ENCODE measurements at regions not wholly inside any gene's neighbourhood (a gene's known extent, or its start where the extent isn't known, plus 50 kb on each side); places are given as distances from the start of the nearest gene placed in this dataset.

DNA sequence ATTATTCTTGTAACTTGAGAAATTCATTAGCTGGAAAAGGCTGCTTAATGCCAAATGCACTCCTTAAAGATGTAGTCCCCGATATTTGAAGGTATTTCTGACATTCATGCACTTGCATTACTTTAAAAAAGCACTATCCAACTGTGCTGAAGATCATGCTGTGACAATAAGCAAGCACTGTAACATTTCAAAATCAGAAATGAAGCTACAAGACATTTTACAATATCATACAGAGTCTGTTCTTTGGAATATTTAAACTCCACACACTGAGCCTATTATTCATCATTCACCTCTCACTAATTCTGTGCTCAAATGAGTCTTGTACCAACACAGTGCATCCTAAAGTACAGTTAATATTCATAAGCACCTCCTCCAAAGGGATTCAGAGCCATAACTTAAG, 413.2 kb downstream of the CETN3 start:
- TF ChIP-seq CHD1 (IDR thresholded peaks at IDR 0.05; ENCODE audit: low read depth, low read length) (no peak), POLR2A (IDR thresholded peaks at IDR 0.05; ENCODE audit: low read depth, low read length) (no peak), CEBPB (IDR thresholded peaks at IDR 0.05; ENCODE audit: low read depth, low read length) (no peak), MXI1 (IDR thresholded peaks at IDR 0.05; ENCODE audit: borderline replicate concordance, low read depth, low read length) (no peak), RAD21 (IDR thresholded peaks at IDR 0.05; ENCODE audit: low read length) (no peak), RCOR1 (IDR thresholded peaks at IDR 0.05; ENCODE audit: insufficient replicate concordance, low read length) (no peak), MAFK (IDR thresholded peaks at IDR 0.05; ENCODE audit: low read depth, low read length) (no peak), MAZ (IDR thresholded peaks at IDR 0.05; ENCODE audit: borderline replicate concordance, low read depth, low read length) (no peak), BHLHE40 (IDR thresholded peaks at IDR 0.05; ENCODE audit: low read depth, low read length) (no peak)
- no TSS peak for BruUV-seq (replicated peaks)
- no CpG with 5 or more reads among the region's 1 CpG for WGBS, 2 experiments (ENCODE audit: extremely low coverage in 2 of 2, insufficient read length in 1 of 2)
- Histone ChIP-seq H3K27ac (ENCODE audit: insufficient read depth, low read length) (no peak overlapping the region), H3K23ac (ENCODE audit: low read depth, low read length) (no peak overlapping the region), H3K36me3 (ENCODE audit: control insufficient read depth, insufficient read depth, low read length) (no peaks in the 10 kb centered on the region), H4K5ac (ENCODE audit: low read depth, low read length) (no peak overlapping the region), H2AK9ac (replicated peaks; ENCODE audit: low read depth, low read length, poor library complexity) (no peak overlapping the region), H4K8ac (ENCODE audit: low read depth in 2 of 2, low read length in 2 of 2) (no peak overlapping the region), H3K9me3 (ENCODE audit: control insufficient read depth, insufficient read depth, low read length) (peaks cover 5% of the 10 kb centered on the region), H3K4me2 (ENCODE audit: low read depth, low read length) (no peak overlapping the region), H4K91ac (ENCODE audit: insufficient read depth, low read depth, low read length) (no peak overlapping the region), H2AFZ (replicated peaks; ENCODE audit: low read length, poor library complexity) (no peak overlapping the region), H3K9ac (ENCODE audit: low read depth, low read length) (no peak overlapping the region), H4K20me1 (ENCODE audit: insufficient read depth, low read length) (no peaks in the 10 kb centered on the region), H2BK5ac (ENCODE audit: low read depth, low read length, poor library complexity, severe bottlenecking) (no peak overlapping the region), H2BK15ac (ENCODE audit: low read depth, low read length) (no peak overlapping the region), H3K27me3 (ENCODE audit: control insufficient read depth, insufficient read depth, low read length) (no peaks in the 10 kb centered on the region), H3K9me1 (ENCODE audit: insufficient read depth, low read length) (no peaks in the 10 kb centered on the region), H2AK5ac (ENCODE audit: low read depth, low read length) (no peak overlapping the region), H2BK20ac (ENCODE audit: low read depth, low read length) (no peak overlapping the region), H3K18ac (ENCODE audit: low read depth, low read length) (no peak overlapping the region), H3K4me1 (ENCODE audit: control insufficient read depth, insufficient read depth, low read length) (no peaks in the 10 kb centered on the region), H3K4ac (ENCODE audit: low read depth, low read length) (no peak overlapping the region), H3K14ac (replicated peaks; ENCODE audit: low read depth, low read length) (no peak overlapping the region), H3K56ac (ENCODE audit: extremely low read depth, insufficient read depth, low read length) (no peak overlapping the region), H3K4me3 (ENCODE audit: insufficient read depth, low read depth, low read length) (no peak overlapping the region), H3K79me1 (ENCODE audit: low read depth in 1 of 2, low read length in 2 of 2) (no peaks in the 10 kb centered on the region), H2BK120ac (ENCODE audit: low read depth, low read length) (no peak overlapping the region)
- dilution Hi-C loops (cut with HindIII; ENCODE audit: low sequenced_read_pairs, unreplicated experiment): no loop called here
- ATAC-seq (ENCODE audit: low read depth): no peak
- ChIA-PET POLR2A (ENCODE audit: unreplicated experiment) (no interaction called here), CTCF (no interaction called here)
- in situ Hi-C loops (cut with MboI; ENCODE audit: low sequenced_read_pairs): no loop called here
- no peak for DNase-seq
- intact Hi-C loops (cut with micrococcal nuclease): no loop called here
